Transverse colon (tissue), 4 donors: ENCODE measurements at regions not wholly inside any gene's neighbourhood (a gene's known extent, or its start where the extent isn't known, plus 50 kb on each side); places are given as distances from the start of the nearest gene placed in this dataset.

ENCODE experiments used
- DNase-seq: peaks from one replicate; pipeline ENCODE4 v3.0.0-alpha.2; 2019
- H3K27ac ChIP-seq, 4 donors: fragments of 200-600 bp; sonication (generic); 2 replicates each; pipeline ENCODE4 v1.5.1; 2016 to 2018; ENCODE audit warnings: inconsistent platforms in 4 of 4
- H3K27me3 ChIP-seq: fragments of 200-600 bp; sonication (generic); 2 replicates; pipeline ENCODE4 v1.5.1; 2017; ENCODE audit warnings: inconsistent platforms
- H3K36me3 ChIP-seq, 4 donors: fragments of 200-600 bp; sonication (generic); 2 replicates each; pipeline ENCODE4 v1.5.1; 2017 to 2019; ENCODE audit warnings: inconsistent platforms in 4 of 4
- H3K4me1 ChIP-seq, 4 donors: fragments of 200-600 bp; sonication (generic); 2 replicates each; pipeline ENCODE4 v1.5.1; 2017 to 2020; ENCODE audit warnings: inconsistent platforms in 4 of 4
- H3K4me3 ChIP-seq, 4 donors: fragments of 200-600 bp; sonication (generic); 1 replicate in 1 of 4; 2 replicates in 3 of 4; pipeline versions ENCODE4 v1.5.1 to v1.6.1; 2017 to 2019; ENCODE audit warnings: inconsistent platforms in 4 of 4
- H3K9me3 ChIP-seq, 2 donors: fragments of 200-600 bp; sonication (generic); 2 replicates each; pipeline ENCODE4 v1.5.1; 2017 to 2019; ENCODE audit warnings: inconsistent platforms in 2 of 2
- CTCF ChIP-seq, 5 experiments: fragments of 200-600 bp in 3 of 5; fragments of 450-650 bp in 2 of 5; sonication (generic) in 3 of 5; IDR thresholded peaks; 1 replicate in 2 of 5; 2 replicates in 3 of 5; pipeline ENCODE4 v1.5.1; 2016 to 2017; ENCODE audit warnings: antibody characterized with exemption in 5 of 5, inconsistent platforms in 3 of 5, mild to moderate bottlenecking in 2 of 5, moderate library complexity in 1 of 5
- EP300 ChIP-seq: sonication (generic); formaldehyde crosslinking; IDR thresholded peaks from one replicate; pipeline ENCODE4 v1.6.1; 2017; ENCODE audit warnings: antibody characterized with exemption, low read depth
- POLR2A ChIP-seq: fragments of 450-650 bp; IDR thresholded peaks from one replicate; pipeline ENCODE4 v1.6.1; 2016; ENCODE audit warnings: antibody characterized with exemption, mild to moderate bottlenecking, moderate library complexity
- POLR2AphosphoS5 ChIP-seq, 3 donors: sonication (generic); formaldehyde crosslinking; IDR thresholded peaks; one replicate each; pipeline ENCODE4 v1.6.1; 2016; ENCODE audit warnings: antibody characterized with exemption in 3 of 3
- WGBS, 2 donors: methylation state at CpG; one replicate each; pipeline ENCODE4 v1.1.5; 2018; ENCODE audit warnings: low coverage in 1 of 2; 5-methylcytosine and 5-hydroxymethylcytosine counted together
- in situ Hi-C, 4 donors: fragments of 200-750 bp; cut with MboI; loops; one replicate each; pipeline versions ENCODE4 v1.15.0 to v1.15.1; 2017; ENCODE audit warnings: low sequenced_read_pairs in 3 of 4, low pct_ligation_motif_present in 1 of 4, low pct_unique_long_range_greater_than_20kb in 1 of 4
- intact Hi-C: fragments of 100-400 bp; cut with DNase I; formaldehyde crosslinking; loops from one replicate; pipeline ENCODE4 v1.15.1; 2023; ENCODE audit warnings: low total_unique reads

GRCh38 chr3:177610262-177610661 is 413.0 kb upstream of the TBL1XR1 start:
- Histone ChIP-seq H3K4me3 (no peak overlapping the region), H3K27me3 (no peaks in the 10 kb centered on the region), H3K4me1 (peaks cover 7 to 14% (median 12%) of the 10 kb centered on the region in 4 donors), H3K36me3 (no peaks in the 10 kb centered on the region), H3K27ac (no peak overlapping the region), H3K9me3 (no peaks in the 10 kb centered on the region)
- DNase-seq = no peak
- WGBS, 2 donors = 70 to 98% methylated on average over 2 of the region's 2 CpGs
- intact Hi-C loops = no loop called here
- TF ChIP-seq POLR2A (no peak), POLR2AphosphoS5 (IDR thresholded peaks at IDR 0.05) (no peak), EP300 (no peak), CTCF (IDR thresholded peaks at IDR 0.05) (no peak)
- in situ Hi-C loops = no loop called here

- peaks cover 7 to 14% (median 12%) of the 10 kb centered on the region in 4 donors for H3K4me1 ChIP-seq
- H3K27me3 ChIP-seq = no peaks in the 10 kb centered on the region
- TF ChIP-seq CTCF (IDR thresholded peaks at IDR 0.05) = no peak
- TF ChIP-seq POLR2A = no peak
- no peak for TF ChIP-seq POLR2AphosphoS5 (IDR thresholded peaks at IDR 0.05)
- TF ChIP-seq EP300 = no peak
- in situ Hi-C loops (no loop called here), intact Hi-C loops (no loop called here)
- H3K36me3 ChIP-seq = no peaks in the 10 kb centered on the region
- 49 to 51% methylated on average over 5 of the region's 5 CpGs for WGBS, 2 donors
- no peak overlapping the region for H3K4me3 ChIP-seq
- H3K27ac ChIP-seq = peak overlapping the region in 2 of 4 donors; percentile 10 to 15
- no peaks in the 10 kb centered on the region for H3K9me3 ChIP-seq
- DNase-seq = peak; percentile 66
Observed at GRCh38 chr3:177610686-177611633, 413.7 kb upstream of the TBL1XR1 start.

- peaks cover 7 to 14% (median 12%) of the 10 kb centered on the region in 4 donors for H3K4me1 ChIP-seq
- peak overlapping the region in 2 of 4 donors; percentile 10 to 15 for H3K27ac ChIP-seq
- no peak overlapping the region for H3K4me3 ChIP-seq
- in situ Hi-C loops (no loop called here), intact Hi-C loops (no loop called here)
- no peaks in the 10 kb centered on the region for H3K36me3 ChIP-seq
- no peaks in the 10 kb centered on the region for H3K27me3 ChIP-seq
- H3K9me3 ChIP-seq = no peaks in the 10 kb centered on the region
- 28 to 30% methylated on average over 5 to 6 of the region's 6 CpGs for WGBS, 2 donors
- no peak for DNase-seq
- TF ChIP-seq EP300 = no peak
- no peak for TF ChIP-seq CTCF (IDR thresholded peaks at IDR 0.05)
- TF ChIP-seq POLR2AphosphoS5 (IDR thresholded peaks at IDR 0.05) = no peak
- no peak for TF ChIP-seq POLR2A
Observed at GRCh38 chr3:177611752-177612334, 414.6 kb upstream of the TBL1XR1 start.

GRCh38 chr3:177613901-177614300 is 416.6 kb upstream of the TBL1XR1 start:
- Histone ChIP-seq H3K4me1 (peaks cover 7 to 19% (median 16%) of the 10 kb centered on the region in 4 donors), H3K36me3 (no peaks in the 10 kb centered on the region), H3K27me3 (no peaks in the 10 kb centered on the region), H3K4me3 (no peak overlapping the region), H3K9me3 (no peaks in the 10 kb centered on the region), H3K27ac (no peak overlapping the region)
- DNase-seq = no peak
- in situ Hi-C loops (no loop called here), intact Hi-C loops (no loop called here)
- TF ChIP-seq EP300 (no peak), POLR2AphosphoS5 (IDR thresholded peaks at IDR 0.05) (no peak), CTCF (IDR thresholded peaks at IDR 0.05) (no peak), POLR2A (no peak)
